Astrocyte of the spinal cord (primary cell): ENCODE measurements at regions not wholly inside any gene's neighbourhood (a gene's known extent, or its start where the extent isn't known, plus 50 kb on each side); places are given as distances from the start of the nearest gene placed in this dataset.

ENCODE experiments used
- DNase-seq: peaks from one replicate; pipeline ENCODE4 v3.0.0; 2011; ENCODE audit warnings: low read depth, low spot score
- H3K4me3 ChIP-seq: 2 replicates; pipeline ENCODE4 v1.5.1; 2011; ENCODE audit warnings: low read depth, mild to moderate bottlenecking, low read length, moderate library complexity
- in situ Hi-C: cut with HindIII; loops from 2 replicates; pipeline ENCODE4 v1.10.0; 2017; ENCODE audit warnings: low sequenced_read_pairs
- TF ChIP-seq, protein P1 (sequence below): IDR thresholded peaks from 2 replicates; pipeline ENCODE4 v1.5.1; 2012; ENCODE audit warnings: low read depth, mild to moderate bottlenecking, low read length, inconsistent platforms

DNA sequence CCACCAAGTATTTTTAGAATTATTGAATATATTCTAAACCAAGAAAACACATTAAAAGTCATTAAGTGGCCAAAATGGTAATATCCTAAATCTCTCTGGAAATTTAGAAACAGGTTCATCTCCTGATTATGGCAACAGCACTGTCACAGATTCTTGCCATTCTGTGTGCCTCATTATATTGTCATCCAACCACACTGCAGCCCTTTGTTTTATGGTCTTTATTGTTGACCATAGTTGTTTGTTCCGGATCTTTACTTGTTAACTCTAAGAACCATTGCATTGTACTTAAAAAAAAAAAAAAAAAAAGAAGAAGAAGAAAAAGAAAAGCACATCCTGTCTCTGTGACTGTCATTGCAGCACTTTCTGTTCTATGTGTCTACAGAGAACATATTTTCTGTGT lies 822.1 kb upstream of the ADGRL3 start:
- no peak overlapping the region for H3K4me3 ChIP-seq
- no peak for DNase-seq
- TF ChIP-seq, protein P1, sequence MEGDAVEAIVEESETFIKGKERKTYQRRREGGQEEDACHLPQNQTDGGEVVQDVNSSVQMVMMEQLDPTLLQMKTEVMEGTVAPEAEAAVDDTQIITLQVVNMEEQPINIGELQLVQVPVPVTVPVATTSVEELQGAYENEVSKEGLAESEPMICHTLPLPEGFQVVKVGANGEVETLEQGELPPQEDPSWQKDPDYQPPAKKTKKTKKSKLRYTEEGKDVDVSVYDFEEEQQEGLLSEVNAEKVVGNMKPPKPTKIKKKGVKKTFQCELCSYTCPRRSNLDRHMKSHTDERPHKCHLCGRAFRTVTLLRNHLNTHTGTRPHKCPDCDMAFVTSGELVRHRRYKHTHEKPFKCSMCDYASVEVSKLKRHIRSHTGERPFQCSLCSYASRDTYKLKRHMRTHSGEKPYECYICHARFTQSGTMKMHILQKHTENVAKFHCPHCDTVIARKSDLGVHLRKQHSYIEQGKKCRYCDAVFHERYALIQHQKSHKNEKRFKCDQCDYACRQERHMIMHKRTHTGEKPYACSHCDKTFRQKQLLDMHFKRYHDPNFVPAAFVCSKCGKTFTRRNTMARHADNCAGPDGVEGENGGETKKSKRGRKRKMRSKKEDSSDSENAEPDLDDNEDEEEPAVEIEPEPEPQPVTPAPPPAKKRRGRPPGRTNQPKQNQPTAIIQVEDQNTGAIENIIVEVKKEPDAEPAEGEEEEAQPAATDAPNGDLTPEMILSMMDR: no peak
- in situ Hi-C loops: no loop called here

DNA sequence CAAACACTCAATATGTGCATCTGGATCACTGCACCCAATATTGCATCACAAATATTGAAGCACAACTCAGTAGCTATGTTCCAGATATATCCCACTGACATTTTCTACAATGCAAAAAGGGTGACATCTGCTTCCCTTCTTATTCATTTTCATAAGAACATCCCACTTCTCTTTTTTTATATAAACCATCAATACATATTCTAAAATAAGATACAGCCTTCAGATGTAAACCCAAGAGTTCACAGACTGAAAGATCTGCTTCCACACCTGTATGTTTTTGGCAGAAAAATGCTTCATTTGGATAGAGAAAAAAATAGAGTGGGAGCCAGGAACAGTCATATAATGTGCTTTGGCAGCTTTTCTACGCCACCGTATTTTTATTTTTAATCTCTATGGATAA lies 815.6 kb upstream of the ADGRL3 start:
- DNase-seq: no peak
- H3K4me3 ChIP-seq: no peak overlapping the region
- TF ChIP-seq, protein P1: no peak
- in situ Hi-C loops: no loop called here

DNA sequence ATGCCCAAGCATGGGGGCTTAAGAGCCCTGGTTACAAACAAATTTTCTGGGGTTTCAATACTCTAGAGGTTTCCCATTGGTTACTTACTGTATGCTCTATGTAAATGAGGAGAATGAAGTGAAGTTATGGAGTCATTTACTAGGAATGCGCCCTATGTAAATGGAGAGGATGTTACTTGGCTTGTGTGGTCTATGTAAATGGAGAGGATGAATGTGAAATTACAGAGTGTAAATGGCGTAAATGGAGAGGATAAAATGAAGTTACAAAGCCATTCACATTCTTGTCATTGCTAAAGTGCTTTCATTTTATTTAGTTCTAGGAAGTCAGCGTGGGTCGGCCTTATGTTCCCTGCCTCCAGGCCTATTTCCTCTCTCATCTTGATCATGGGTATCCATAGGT lies 810.5 kb upstream of the ADGRL3 start:
- TF ChIP-seq, protein P1: no peak

DNA sequence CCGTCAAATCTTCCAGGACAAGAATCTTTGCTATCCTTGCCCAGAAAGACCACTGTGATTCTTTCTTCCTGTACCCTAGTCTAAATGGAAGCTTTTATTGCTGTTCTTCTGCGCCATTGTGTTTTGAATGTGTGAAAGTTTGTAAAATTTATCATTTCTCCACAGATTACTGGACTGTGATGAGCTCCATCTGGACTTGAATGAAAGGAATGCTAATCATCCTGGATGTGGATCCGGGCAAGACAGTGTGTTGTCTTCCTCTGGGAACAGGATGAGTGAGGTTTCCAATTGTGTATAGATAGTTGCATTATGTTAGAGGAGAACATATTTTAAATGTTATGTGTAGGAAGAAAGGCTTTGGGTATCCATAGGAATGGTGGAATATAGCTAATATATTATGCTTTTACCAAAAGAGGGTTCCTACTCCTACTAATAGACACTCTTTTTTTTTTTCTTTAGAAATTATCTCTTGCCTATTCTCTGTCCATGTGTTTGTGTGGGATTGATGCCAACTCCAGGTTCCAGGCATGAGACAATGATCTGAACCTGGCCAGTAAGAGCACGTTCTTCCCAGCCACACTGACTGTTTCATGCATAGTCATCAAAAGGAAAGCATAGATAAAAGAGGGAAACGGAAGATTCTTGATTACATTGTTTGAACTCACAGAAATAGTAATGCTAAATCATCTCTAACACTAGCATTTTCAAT lies 803.6 kb upstream of the ADGRL3 start:
- TF ChIP-seq, protein P1: no peak
- no peak for DNase-seq
- H3K4me3 ChIP-seq: no peak overlapping the region
- in situ Hi-C loops: no loop called here

More for the DNA sequence above, 810.5 kb upstream of the ADGRL3 start:
- DNase-seq: peak; percentile 4
- no peak overlapping the region for H3K4me3 ChIP-seq
- in situ Hi-C loops: no loop called here

DNA sequence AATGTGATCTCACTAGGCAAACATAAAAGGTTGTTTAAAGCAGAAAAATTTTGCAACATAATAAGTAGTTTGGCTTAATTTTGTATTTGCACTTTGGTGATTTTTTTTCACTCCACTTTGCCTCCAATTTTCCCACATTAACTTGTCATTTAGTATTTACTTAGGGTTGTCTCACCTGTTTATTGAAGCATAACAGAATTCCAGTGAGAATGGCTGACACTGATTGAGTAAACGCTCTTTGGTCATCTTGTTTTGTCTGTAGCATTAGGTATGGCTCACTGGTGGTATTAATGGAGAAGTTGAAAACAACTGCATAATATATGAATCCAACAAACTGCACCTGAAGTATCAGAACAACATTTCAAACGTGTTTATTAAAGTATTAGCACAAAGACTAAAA lies 799.5 kb upstream of the ADGRL3 start:
- in situ Hi-C loops: no loop called here
- no peak overlapping the region for H3K4me3 ChIP-seq
- DNase-seq: no peak
- TF ChIP-seq, protein P1: no peak

DNA sequence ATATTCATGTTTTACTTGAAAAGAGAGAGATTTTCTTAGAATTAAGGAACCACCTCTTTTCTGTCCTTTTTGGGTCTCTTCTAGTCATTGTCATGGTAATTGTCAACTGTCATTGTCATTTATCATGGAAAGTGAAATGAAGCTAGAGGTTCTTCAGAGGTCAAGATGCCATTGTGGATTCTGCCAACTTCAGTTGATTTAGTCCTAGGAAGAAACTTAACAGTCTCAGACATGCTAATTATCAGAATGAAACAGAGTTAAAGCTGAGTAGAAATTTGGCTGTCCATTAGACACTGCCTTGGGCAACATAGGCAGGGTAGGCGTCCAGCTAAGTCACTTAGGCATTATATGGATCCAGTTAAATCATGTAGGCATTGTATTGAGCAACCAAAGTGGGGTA lies 796.1 kb upstream of the ADGRL3 start:
- DNase-seq: no peak
- no peak overlapping the region for H3K4me3 ChIP-seq
- in situ Hi-C loops: no loop called here
- TF ChIP-seq, protein P1: no peak
